IMR-90 (cell line): ENCODE measurements at regions not wholly inside any gene's neighbourhood (a gene's known extent, or its start where the extent isn't known, plus 50 kb on each side); places are given as distances from the start of the nearest gene placed in this dataset.

Experiments
- ATAC-seq: fragments of 200-7000 bp; cut with Tn5 transposase; 2 replicates; pipeline ENCODE4 v1.9.1; 2020; ENCODE audit warnings: low read depth, mild to moderate bottlenecking, moderate library complexity
- BruUV-seq: library from RNA; stranded (reverse); fragments of 400-500 nt; replicated peaks from 2 replicates; lab custom pipeline; 2021; lab: Mats Ljungman, UMichigan
- CTCF ChIA-PET: fragments of 300-600 bp; formaldehyde crosslinking; extraction: SDS; loops from one replicate; lab custom pipeline; 2021; ENCODE audit warnings: antibody characterized with exemption; lab: Yijun Ruan, JAX
- POLR2A ChIA-PET: fragments of 300-600 bp; sonication (Branson Sonifier 250); formaldehyde crosslinking; loops from one replicate; lab custom pipeline; 2022; ENCODE audit warnings: antibody characterized with exemption; ENCODE audit not compliant: unreplicated experiment; lab: Charles Lee
- DNase-seq: peaks from one replicate; pipeline ENCODE4 v3.0.0; 2013
- H2AFZ ChIP-seq: replicated peaks from 2 replicates; pipeline ENCODE3; 2013; ENCODE audit warnings: low read length, mild to moderate bottlenecking; ENCODE audit not compliant: poor library complexity
- H2AK5ac ChIP-seq: 2 replicates; pipeline ENCODE4 v1.6.1; 2013; ENCODE audit warnings: low read depth, low read length, inconsistent platforms
- H2AK9ac ChIP-seq: replicated peaks from 2 replicates; pipeline ENCODE3; 2013; ENCODE audit warnings: mild to moderate bottlenecking, low read depth, low read length, moderate library complexity; ENCODE audit not compliant: poor library complexity
- H2BK120ac ChIP-seq: 2 replicates; pipeline ENCODE4 v1.6.1; 2013; ENCODE audit warnings: low read depth, low read length, inconsistent platforms
- H2BK15ac ChIP-seq: 3 replicates; pipeline ENCODE4 v1.6.1; 2013; ENCODE audit warnings: low read depth, low read length, inconsistent platforms
- H2BK20ac ChIP-seq: 2 replicates; pipeline ENCODE4 v1.6.1; 2013; ENCODE audit warnings: low read depth, mild to moderate bottlenecking, inconsistent platforms, low read length, moderate library complexity
- H2BK5ac ChIP-seq: 2 replicates; pipeline ENCODE4 v1.6.1; 2013; ENCODE audit warnings: mild to moderate bottlenecking, low read depth, low read length, inconsistent platforms; ENCODE audit not compliant: poor library complexity, severe bottlenecking
- H3K14ac ChIP-seq: replicated peaks from 2 replicates; pipeline ENCODE4 v1.6.1; 2013; ENCODE audit warnings: low read depth, low read length, inconsistent platforms
- H3K18ac ChIP-seq: 2 replicates; pipeline ENCODE4 v1.6.1; 2013; ENCODE audit warnings: low read depth, low read length, control low read depth
- H3K23ac ChIP-seq: 2 replicates; pipeline ENCODE4 v1.6.1; 2013; ENCODE audit warnings: low read depth, low read length, inconsistent platforms
- H3K27ac ChIP-seq: 2 replicates; pipeline ENCODE4 v1.5.1; 2013; ENCODE audit warnings: mild to moderate bottlenecking, control low read depth, low read length; ENCODE audit not compliant: insufficient read depth
- H3K27me3 ChIP-seq: 2 replicates; pipeline ENCODE4 v1.6.1; 2013; ENCODE audit warnings: low read length; ENCODE audit not compliant: control insufficient read depth, insufficient read depth
- H3K36me3 ChIP-seq: 2 replicates; pipeline ENCODE4 v1.6.1; 2013; ENCODE audit warnings: low read length, mixed read lengths; ENCODE audit not compliant: control insufficient read depth, insufficient read depth
- H3K4ac ChIP-seq: 2 replicates; pipeline ENCODE4 v1.6.1; 2013; ENCODE audit warnings: low read depth, low read length, inconsistent platforms
- H3K4me1 ChIP-seq: 2 replicates; pipeline ENCODE4 v1.6.1; 2013; ENCODE audit warnings: low read length, mixed read lengths; ENCODE audit not compliant: control insufficient read depth, insufficient read depth
- H3K4me2 ChIP-seq: 2 replicates; pipeline ENCODE4 v1.6.1; 2013; ENCODE audit warnings: low read depth, mild to moderate bottlenecking, control low read depth, low read length, moderate library complexity
- H3K4me3 ChIP-seq: 2 replicates; pipeline ENCODE4 v1.5.1; 2013; ENCODE audit warnings: low read depth, mild to moderate bottlenecking, control low read depth, low read length, moderate library complexity; ENCODE audit not compliant: insufficient read depth
- H3K56ac ChIP-seq: 2 replicates; pipeline ENCODE4 v1.6.1; 2013; ENCODE audit warnings: low read length, inconsistent platforms; ENCODE audit not compliant: insufficient read depth; ENCODE audit errors: extremely low read depth
- H3K79me1 ChIP-seq, 2 experiments: 2 replicates each; pipeline ENCODE4 v1.6.1; 2013; ENCODE audit warnings: low read length in 2 of 2, inconsistent platforms in 1 of 2, low read depth in 1 of 2
- H3K9ac ChIP-seq: 2 replicates; pipeline ENCODE4 v1.6.1; 2013; ENCODE audit warnings: low read depth, low read length, control low read depth
- H3K9me1 ChIP-seq: 2 replicates; pipeline ENCODE4 v1.6.1; 2013; ENCODE audit warnings: low read length, inconsistent platforms; ENCODE audit not compliant: insufficient read depth
- H3K9me3 ChIP-seq: 2 replicates; pipeline ENCODE4 v1.6.1; 2013; ENCODE audit warnings: low read length; ENCODE audit not compliant: control insufficient read depth, insufficient read depth
- H4K20me1 ChIP-seq: 2 replicates; pipeline ENCODE4 v1.6.1; 2013; ENCODE audit warnings: low read length, inconsistent platforms; ENCODE audit not compliant: insufficient read depth
- H4K5ac ChIP-seq: 2 replicates; pipeline ENCODE4 v1.6.1; 2013; ENCODE audit warnings: mild to moderate bottlenecking, low read depth, low read length, control low read depth
- H4K8ac ChIP-seq, 2 experiments: 2 replicates each; pipeline ENCODE4 v1.6.1; 2013; ENCODE audit warnings: low read depth in 2 of 2, low read length in 2 of 2, control low read depth in 1 of 2, inconsistent platforms in 1 of 2
- H4K91ac ChIP-seq: 2 replicates; pipeline ENCODE4 v1.6.1; 2013; ENCODE audit warnings: low read depth, low read length, inconsistent platforms; ENCODE audit not compliant: insufficient read depth
- CEBPB ChIP-seq: IDR thresholded peaks from 2 replicates; pipeline ENCODE4 v1.6.1; 2012; ENCODE audit warnings: low read depth, low read length, improper control_type of control experiment
- CTCF ChIP-seq: conservative IDR thresholded peaks from 2 replicates; pipeline ENCODE4 v1.5.1; 2012; ENCODE audit warnings: mild to moderate bottlenecking, low read depth, low read length, improper control_type of control experiment
- ELK1 ChIP-seq: fragments of 150-350 bp; IDR thresholded peaks from 2 replicates; pipeline ENCODE4 v1.6.1; 2016; ENCODE audit warnings: low read depth, mild to moderate bottlenecking, low read length, moderate library complexity, borderline replicate concordance
- FOS ChIP-seq: fragments of 150-350 bp; IDR thresholded peaks from 2 replicates; pipeline ENCODE4 v1.6.1; 2016; ENCODE audit warnings: low read depth, low read length
- MAZ ChIP-seq: IDR thresholded peaks from 2 replicates; pipeline ENCODE4 v1.6.1; 2012; ENCODE audit warnings: low read depth, mild to moderate bottlenecking, low read length, improper control_type of control experiment, moderate library complexity, borderline replicate concordance
- MXI1 ChIP-seq: IDR thresholded peaks from 2 replicates; pipeline ENCODE4 v1.6.1; 2012; ENCODE audit warnings: low read depth, mild to moderate bottlenecking, low read length, moderate library complexity, borderline replicate concordance
- NFE2L2 ChIP-seq: fragments of 150-350 bp; IDR thresholded peaks from 2 replicates; pipeline ENCODE4 v1.6.1; 2016; ENCODE audit warnings: low read depth, mild to moderate bottlenecking, low read length
- POLR2A ChIP-seq: IDR thresholded peaks from 2 replicates; pipeline ENCODE4 v1.6.1; 2012; ENCODE audit warnings: mild to moderate bottlenecking, low read depth, low read length
- RAD21 ChIP-seq: IDR thresholded peaks from 2 replicates; pipeline ENCODE4 v1.6.1; 2012; ENCODE audit warnings: low read length, improper control_type of control experiment
- RCOR1 ChIP-seq: IDR thresholded peaks from 2 replicates; pipeline ENCODE4 v1.6.1; 2012; ENCODE audit warnings: mild to moderate bottlenecking, low read length, improper control_type of control experiment; ENCODE audit not compliant: insufficient replicate concordance
- RFX5 ChIP-seq: IDR thresholded peaks from 2 replicates; pipeline ENCODE4 v1.8.0; 2012; ENCODE audit warnings: low read depth, mild to moderate bottlenecking, low read length, moderate library complexity
- USF2 ChIP-seq: fragments of 150-350 bp; IDR thresholded peaks from 2 replicates; pipeline ENCODE4 v1.6.1; 2017; ENCODE audit warnings: mild to moderate bottlenecking, antibody characterized with exemption, low read length, low read depth
- WGBS, 2 experiments: methylation state at CpG; one replicate each; pipeline versions ENCODE4 v1.1.5 to v1.1.7; 2013; ENCODE audit warnings: missing lambda C conversion rate in 2 of 2; ENCODE audit not compliant: insufficient read length in 1 of 2; ENCODE audit errors: extremely low coverage in 2 of 2; 5-methylcytosine and 5-hydroxymethylcytosine counted together
- dilution Hi-C: fragments of 300-500 bp; cut with HindIII; formaldehyde crosslinking; loops from one replicate; pipeline ENCODE4 v1.14.3; 2018; ENCODE audit warnings: low sequenced_read_pairs; ENCODE audit not compliant: unreplicated experiment
- in situ Hi-C: fragments of 300-500 bp; cut with MboI; formaldehyde crosslinking; loops from 3 replicates; pipeline ENCODE4 v1.14.3; 2019; ENCODE audit warnings: low sequenced_read_pairs, inconsistent platforms, mixed read lengths
- intact Hi-C: fragments of 100-400 bp; cut with micrococcal nuclease; formaldehyde crosslinking; loops from 2 replicates; pipeline ENCODE4 v1.10.0; 2022

GRCh38 chr22:26849575-26849974 lies 192.2 kb downstream of the MIAT start:
- no peak overlapping the region for H3K4me3 ChIP-seq
- H2BK5ac ChIP-seq: no peak overlapping the region
- H3K27ac ChIP-seq: no peak overlapping the region
- no peak overlapping the region for H2BK20ac ChIP-seq
- H3K79me1 ChIP-seq: no peaks in the 10 kb centered on the region
- DNase-seq (no peak), ATAC-seq (no peak)
- ChIA-PET POLR2A (no interaction called here), CTCF (no interaction called here)
- H2BK120ac ChIP-seq: no peak overlapping the region
- no peaks in the 10 kb centered on the region for H3K4me1 ChIP-seq
- no peak overlapping the region for H2BK15ac ChIP-seq
- in situ Hi-C loops (no loop called here), dilution Hi-C loops (no loop called here), intact Hi-C loops (no loop called here)
- no peak overlapping the region for H3K56ac ChIP-seq
- H3K23ac ChIP-seq: no peak overlapping the region
- no peak overlapping the region for H3K18ac ChIP-seq
- TF ChIP-seq ELK1 (no peak), CTCF (no peak), POLR2A (no peak), NFE2L2 (no peak), MXI1 (no peak), USF2 (no peak), MAZ (no peak), RAD21 (no peak), FOS (no peak), CEBPB (no peak), RCOR1 (no peak), RFX5 (no peak)
- H3K9me3 ChIP-seq: no peaks in the 10 kb centered on the region
- H4K8ac ChIP-seq: no peak overlapping the region
- WGBS, 2 experiments: 53% methylated on average over 4 of the region's 4 CpGs; no CpG with 5 or more reads in 1 of the 2 experiments
- H4K91ac ChIP-seq: no peak overlapping the region
- H2AFZ ChIP-seq: no peak overlapping the region
- H3K14ac ChIP-seq: no peak overlapping the region
- no peak overlapping the region for H3K4me2 ChIP-seq
- H4K20me1 ChIP-seq: no peaks in the 10 kb centered on the region
- H3K36me3 ChIP-seq: no peaks in the 10 kb centered on the region
- H2AK5ac ChIP-seq: no peak overlapping the region
- H3K4ac ChIP-seq: no peak overlapping the region
- no peaks in the 10 kb centered on the region for H3K9me1 ChIP-seq
- H2AK9ac ChIP-seq: no peak overlapping the region
- BruUV-seq: no TSS peak
- no peak overlapping the region for H3K9ac ChIP-seq
- peaks cover 22% of the 10 kb centered on the region for H3K27me3 ChIP-seq
- no peak overlapping the region for H4K5ac ChIP-seq
